HepG2 (cell line): ENCODE measurements at regions not wholly inside any gene's neighbourhood (a gene's known extent, or its start where the extent isn't known, plus 50 kb on each side); places are given as distances from the start of the nearest gene placed in this dataset.

ENCODE experiments used
- ELF4 ChIP-seq: sonication (generic); formaldehyde crosslinking; IDR thresholded peaks from 2 replicates; pipeline ENCODE4 v1.5.0; 2020; ENCODE audit warnings: missing genetic modification reagents, mild to moderate bottlenecking, moderate library complexity, borderline replicate concordance
- ESRRA ChIP-seq: sonication (generic); formaldehyde crosslinking; IDR thresholded peaks from 2 replicates; pipeline ENCODE4 v1.5.1; 2020; ENCODE audit warnings: mild to moderate bottlenecking, low read depth, missing genetic modification reagents
- KDM6A ChIP-seq: IDR thresholded peaks from 2 replicates; pipeline ENCODE4 v1.6.1; 2016; ENCODE audit warnings: low read depth
- MEF2D ChIP-seq: sonication (generic); formaldehyde crosslinking; IDR thresholded peaks from 2 replicates; pipeline ENCODE4 v1.5.1; 2020; ENCODE audit warnings: mild to moderate bottlenecking, missing genetic modification reagents
- NFIC ChIP-seq: IDR thresholded peaks from 2 replicates; pipeline ENCODE4 v1.6.1; 2012; ENCODE audit warnings: mild to moderate bottlenecking, low read length, inconsistent platforms
- PLSCR1 ChIP-seq: sonication (generic); formaldehyde crosslinking; IDR thresholded peaks from 2 replicates; pipeline ENCODE4 v1.5.0; 2020; ENCODE audit warnings: missing genetic modification reagents, mild to moderate bottlenecking, borderline replicate concordance
- POLR2A ChIP-seq, 2 experiments: IDR thresholded peaks; 2 replicates each; pipeline ENCODE4 v1.6.1; 2011; ENCODE audit warnings: low read depth in 2 of 2, low read length in 2 of 2, mild to moderate bottlenecking in 1 of 2, moderate library complexity in 1 of 2; ENCODE audit not compliant: insufficient read depth in 1 of 2
- REPIN1 ChIP-seq: sonication (generic); formaldehyde crosslinking; IDR thresholded peaks from 2 replicates; pipeline ENCODE4 v1.8.0; 2022; ENCODE audit warnings: missing genetic modification reagents, low read depth, mild to moderate bottlenecking, borderline replicate concordance
- YY1 ChIP-seq: IDR thresholded peaks from 2 replicates; pipeline ENCODE4 v1.6.1; 2011; ENCODE audit warnings: low read length, low read depth, moderate library complexity, mild to moderate bottlenecking; ENCODE audit not compliant: insufficient read depth, insufficient replicate concordance
- TF ChIP-seq, protein P1 (sequence below): sonication (generic); formaldehyde crosslinking; IDR thresholded peaks from 2 replicates; pipeline ENCODE4 v1.5.0; 2020; ENCODE audit warnings: mild to moderate bottlenecking, missing genetic modification reagents, moderate library complexity
- TF ChIP-seq, protein P2 (sequence below): IDR thresholded peaks from 2 replicates; pipeline ENCODE4 v1.6.1; 2012; ENCODE audit warnings: inconsistent platforms
- TF ChIP-seq, protein P3 (sequence below), 2 experiments: fragments of 450-650 bp in 1 of 2; sonication (generic) in 1 of 2; formaldehyde crosslinking in 1 of 2; IDR thresholded peaks; 2 replicates each; pipeline versions ENCODE4 v1.6.1 to v1.8.0; 2016 to 2022; ENCODE audit warnings: antibody characterized with exemption in 1 of 2, mild to moderate bottlenecking in 1 of 2, missing genetic modification reagents in 1 of 2

DNA sequence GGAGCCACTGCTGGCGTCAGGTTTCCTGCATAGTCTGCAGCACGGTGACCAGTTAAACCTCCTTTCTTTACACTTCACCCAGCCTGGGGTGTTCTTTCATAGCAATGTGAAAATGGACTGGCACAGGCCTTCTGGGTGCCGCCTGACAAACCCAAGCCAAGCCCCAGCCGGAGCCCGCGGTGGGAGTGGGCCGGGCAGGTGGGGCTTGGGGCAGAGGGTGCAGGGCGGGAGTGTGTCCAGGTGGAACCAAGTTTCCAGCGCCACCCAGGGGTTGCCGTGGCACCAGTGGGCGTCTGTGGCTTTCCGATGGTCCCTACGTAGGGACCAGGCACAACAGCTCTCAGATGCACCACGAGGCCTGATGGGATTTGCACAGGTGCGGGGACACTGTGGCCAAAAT is 75.8 kb downstream of the RTP5 start:
- TF ChIP-seq, protein P1, sequence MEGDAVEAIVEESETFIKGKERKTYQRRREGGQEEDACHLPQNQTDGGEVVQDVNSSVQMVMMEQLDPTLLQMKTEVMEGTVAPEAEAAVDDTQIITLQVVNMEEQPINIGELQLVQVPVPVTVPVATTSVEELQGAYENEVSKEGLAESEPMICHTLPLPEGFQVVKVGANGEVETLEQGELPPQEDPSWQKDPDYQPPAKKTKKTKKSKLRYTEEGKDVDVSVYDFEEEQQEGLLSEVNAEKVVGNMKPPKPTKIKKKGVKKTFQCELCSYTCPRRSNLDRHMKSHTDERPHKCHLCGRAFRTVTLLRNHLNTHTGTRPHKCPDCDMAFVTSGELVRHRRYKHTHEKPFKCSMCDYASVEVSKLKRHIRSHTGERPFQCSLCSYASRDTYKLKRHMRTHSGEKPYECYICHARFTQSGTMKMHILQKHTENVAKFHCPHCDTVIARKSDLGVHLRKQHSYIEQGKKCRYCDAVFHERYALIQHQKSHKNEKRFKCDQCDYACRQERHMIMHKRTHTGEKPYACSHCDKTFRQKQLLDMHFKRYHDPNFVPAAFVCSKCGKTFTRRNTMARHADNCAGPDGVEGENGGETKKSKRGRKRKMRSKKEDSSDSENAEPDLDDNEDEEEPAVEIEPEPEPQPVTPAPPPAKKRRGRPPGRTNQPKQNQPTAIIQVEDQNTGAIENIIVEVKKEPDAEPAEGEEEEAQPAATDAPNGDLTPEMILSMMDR (CRISPR knock-in tag): no peak
- TF ChIP-seq, protein P2, sequence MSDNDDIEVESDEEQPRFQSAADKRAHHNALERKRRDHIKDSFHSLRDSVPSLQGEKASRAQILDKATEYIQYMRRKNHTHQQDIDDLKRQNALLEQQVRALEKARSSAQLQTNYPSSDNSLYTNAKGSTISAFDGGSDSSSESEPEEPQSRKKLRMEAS: no peak
- TF ChIP-seq YY1: no peak
- TF ChIP-seq MEF2D (CRISPR knock-in tag): no peak
- no peak for TF ChIP-seq ELF4
- TF ChIP-seq ESRRA: no peak
- TF ChIP-seq PLSCR1 (CRISPR knock-in tag): no peak
- TF ChIP-seq, protein P3, sequence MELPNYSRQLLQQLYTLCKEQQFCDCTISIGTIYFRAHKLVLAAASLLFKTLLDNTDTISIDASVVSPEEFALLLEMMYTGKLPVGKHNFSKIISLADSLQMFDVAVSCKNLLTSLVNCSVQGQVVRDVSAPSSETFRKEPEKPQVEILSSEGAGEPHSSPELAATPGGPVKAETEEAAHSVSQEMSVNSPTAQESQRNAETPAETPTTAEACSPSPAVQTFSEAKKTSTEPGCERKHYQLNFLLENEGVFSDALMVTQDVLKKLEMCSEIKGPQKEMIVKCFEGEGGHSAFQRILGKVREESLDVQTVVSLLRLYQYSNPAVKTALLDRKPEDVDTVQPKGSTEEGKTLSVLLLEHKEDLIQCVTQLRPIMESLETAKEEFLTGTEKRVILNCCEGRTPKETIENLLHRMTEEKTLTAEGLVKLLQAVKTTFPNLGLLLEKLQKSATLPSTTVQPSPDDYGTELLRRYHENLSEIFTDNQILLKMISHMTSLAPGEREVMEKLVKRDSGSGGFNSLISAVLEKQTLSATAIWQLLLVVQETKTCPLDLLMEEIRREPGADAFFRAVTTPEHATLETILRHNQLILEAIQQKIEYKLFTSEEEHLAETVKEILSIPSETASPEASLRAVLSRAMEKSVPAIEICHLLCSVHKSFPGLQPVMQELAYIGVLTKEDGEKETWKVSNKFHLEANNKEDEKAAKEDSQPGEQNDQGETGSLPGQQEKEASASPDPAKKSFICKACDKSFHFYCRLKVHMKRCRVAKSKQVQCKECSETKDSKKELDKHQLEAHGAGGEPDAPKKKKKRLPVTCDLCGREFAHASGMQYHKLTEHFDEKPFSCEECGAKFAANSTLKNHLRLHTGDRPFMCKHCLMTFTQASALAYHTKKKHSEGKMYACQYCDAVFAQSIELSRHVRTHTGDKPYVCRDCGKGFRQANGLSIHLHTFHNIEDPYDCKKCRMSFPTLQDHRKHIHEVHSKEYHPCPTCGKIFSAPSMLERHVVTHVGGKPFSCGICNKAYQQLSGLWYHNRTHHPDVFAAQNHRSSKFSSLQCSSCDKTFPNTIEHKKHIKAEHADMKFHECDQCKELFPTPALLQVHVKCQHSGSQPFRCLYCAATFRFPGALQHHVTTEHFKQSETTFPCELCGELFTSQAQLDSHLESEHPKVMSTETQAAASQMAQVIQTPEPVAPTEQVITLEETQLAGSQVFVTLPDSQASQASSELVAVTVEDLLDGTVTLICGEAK (IDR thresholded peaks at IDR 0.05): no peak
- TF ChIP-seq, protein P3 (CRISPR knock-in tag; IDR thresholded peaks at IDR 0.05): no peak
- TF ChIP-seq KDM6A (CRISPR knock-in tag): no peak
- TF ChIP-seq REPIN1 (CRISPR knock-in tag): no peak
- no peak for TF ChIP-seq POLR2A (IDR thresholded peaks at IDR 0.05; ENCODE audit: insufficient read depth in 1 of 2, low read depth in 2 of 2, low read length in 2 of 2)
- no peak for TF ChIP-seq NFIC
